ENCODE measurements at regions not wholly inside any gene's neighbourhood (a gene's known extent, or its start where the extent isn't known, plus 50 kb on each side); places are given as distances from the start of the nearest gene placed in this dataset.

GRCh38 chr22:45107671-45108070, 56.1 kb upstream of the NUP50 start:
- Mint-ChIP-seq H3K9me3 (ENCODE audit: low read depth) (peaks cover 4% of the 10 kb centered on the region), H3K27me3 (peaks cover 39% of the 10 kb centered on the region), H3K36me3 (ENCODE audit: insufficient read depth) (no peaks in the 10 kb centered on the region), H3K4me1 (ENCODE audit: low read depth) (no peaks in the 10 kb centered on the region), H3K4me3 (ENCODE audit: low read depth) (no peak overlapping the region), H3K27ac (no peak overlapping the region)
- DNase-seq (ENCODE audit: low spot score, unreplicated experiment): no peak
- no peak for TF ChIP-seq CTCF (IDR thresholded peaks at IDR 0.05; ENCODE audit: unreplicated experiment)

GRCh38 chr22:45112136-45112879, 51.4 kb upstream of the NUP50 start:
- TF ChIP-seq CTCF (IDR thresholded peaks at IDR 0.05; ENCODE audit: unreplicated experiment): no peak

More at GRCh38 chr22:45112136-45112879, 51.4 kb upstream of the NUP50 start:
- H3K36me3 Mint-ChIP-seq (ENCODE audit: insufficient read depth): no peaks in the 10 kb centered on the region
- DNase-seq (ENCODE audit: low spot score, unreplicated experiment): no peak
- no peaks in the 10 kb centered on the region for H3K4me1 Mint-ChIP-seq (ENCODE audit: low read depth)
- peaks cover 16% of the 10 kb centered on the region for H3K27me3 Mint-ChIP-seq
- no peak overlapping the region for H3K27ac Mint-ChIP-seq
- H3K9me3 Mint-ChIP-seq (ENCODE audit: low read depth): peaks cover 14% of the 10 kb centered on the region
- H3K4me3 Mint-ChIP-seq (ENCODE audit: low read depth): no peak overlapping the region
